Neuronal stem cell (in vitro differentiated cells): ENCODE measurements at regions not wholly inside any gene's neighbourhood (a gene's known extent, or its start where the extent isn't known, plus 50 kb on each side); places are given as distances from the start of the nearest gene placed in this dataset.

ENCODE experiments used
- DNase-seq: peaks from one replicate; pipeline ENCODE4 v3.0.0-alpha.2; 2013; ENCODE audit warnings: low spot score
- H2AFZ ChIP-seq: one replicate; pipeline ENCODE4 v1.6.1; 2013; ENCODE audit warnings: mild to moderate bottlenecking, low read length, inconsistent platforms
- H2AK5ac ChIP-seq: 2 replicates; pipeline ENCODE4 v1.6.1; 2013; ENCODE audit warnings: low read depth, mild to moderate bottlenecking, inconsistent platforms, low read length, moderate library complexity, mixed read lengths
- H2BK120ac ChIP-seq: 2 replicates; pipeline ENCODE4 v1.6.1; 2013; ENCODE audit warnings: low read depth, mild to moderate bottlenecking, inconsistent platforms, low read length, moderate library complexity, mixed read lengths
- H2BK12ac ChIP-seq: one replicate; pipeline ENCODE4 v1.6.1; 2013; ENCODE audit warnings: low read length, inconsistent platforms
- H2BK15ac ChIP-seq: 2 replicates; pipeline ENCODE4 v1.6.1; 2013; ENCODE audit warnings: mild to moderate bottlenecking, low read length, inconsistent platforms, mixed read lengths
- H2BK5ac ChIP-seq: one replicate; pipeline ENCODE4 v1.6.1; 2013; ENCODE audit warnings: inconsistent platforms, mild to moderate bottlenecking, low read length, moderate library complexity
- H3K14ac ChIP-seq: one replicate; pipeline ENCODE4 v1.6.1; 2013; ENCODE audit warnings: low read length, inconsistent platforms
- H3K18ac ChIP-seq: 2 replicates; pipeline ENCODE4 v1.6.1; 2013; ENCODE audit warnings: low read length, inconsistent platforms
- H3K23ac ChIP-seq: 2 replicates; pipeline ENCODE4 v1.6.1; 2013; ENCODE audit warnings: low read depth, mild to moderate bottlenecking, mixed read lengths, low read length, inconsistent platforms; ENCODE audit not compliant: poor library complexity
- H3K27ac ChIP-seq: replicated peaks from 3 replicates; pipeline ENCODE4 v1.5.1; 2013; ENCODE audit warnings: low read length, inconsistent platforms
- H3K27me3 ChIP-seq, 3 experiments: 2 replicates each; pipeline ENCODE4 v1.6.1; 2013; ENCODE audit warnings: low read length in 3 of 3, mild to moderate bottlenecking in 2 of 3, inconsistent platforms in 1 of 3, low read depth in 1 of 3, mixed read lengths in 1 of 3, moderate library complexity in 1 of 3; ENCODE audit not compliant: control insufficient read depth in 3 of 3, insufficient read depth in 3 of 3
- H3K36me3 ChIP-seq, 2 donors: replicated peaks in 1 of 2; 2 replicates each; pipeline ENCODE4 v1.6.1; 2013; ENCODE audit warnings: low read length in 2 of 2; ENCODE audit not compliant: control insufficient read depth in 2 of 2, insufficient read depth in 2 of 2
- H3K4ac ChIP-seq: 2 replicates; pipeline ENCODE4 v1.6.1; 2013; ENCODE audit warnings: inconsistent platforms, mild to moderate bottlenecking, low read length, moderate library complexity
- H3K4me1 ChIP-seq, 2 donors: 1 replicate in 1 of 2; 2 replicates in 1 of 2; pipeline ENCODE4 v1.6.1; 2013; ENCODE audit warnings: low read length in 2 of 2, low read depth in 1 of 2; ENCODE audit not compliant: control insufficient read depth in 2 of 2, insufficient read depth in 1 of 2
- H3K4me2 ChIP-seq: one replicate; pipeline ENCODE4 v1.6.1; 2013; ENCODE audit warnings: mild to moderate bottlenecking, low read length, inconsistent platforms; ENCODE audit not compliant: insufficient read depth, poor library complexity, severe bottlenecking
- H3K4me3 ChIP-seq, 2 donors: 2 replicates each; pipeline ENCODE4 v1.5.1; 2013; ENCODE audit warnings: low read length in 2 of 2, mild to moderate bottlenecking in 2 of 2, inconsistent platforms in 1 of 2, moderate library complexity in 1 of 2
- H3K79me1 ChIP-seq: one replicate; pipeline ENCODE4 v1.6.1; 2013; ENCODE audit warnings: low read depth, mild to moderate bottlenecking, inconsistent platforms, low read length, moderate library complexity
- H3K9ac ChIP-seq: one replicate; pipeline ENCODE4 v1.6.1; 2013; ENCODE audit warnings: mild to moderate bottlenecking, low read depth, low read length, inconsistent platforms; ENCODE audit not compliant: poor library complexity
- H3K9me3 ChIP-seq, 2 donors: replicated peaks in 1 of 2; 2 replicates each; pipeline versions ENCODE3 to v1.6.1; 2013; ENCODE audit warnings: low read length in 2 of 2, mild to moderate bottlenecking in 2 of 2, inconsistent platforms in 1 of 2, low read depth in 1 of 2, mixed read lengths in 1 of 2, moderate library complexity in 1 of 2; ENCODE audit not compliant: control insufficient read depth in 2 of 2, insufficient read depth in 1 of 2
- H4K8ac ChIP-seq: one replicate; pipeline ENCODE4 v1.6.1; 2013; ENCODE audit warnings: low read depth, mild to moderate bottlenecking, inconsistent platforms, low read length, moderate library complexity
- H4K91ac ChIP-seq: one replicate; pipeline ENCODE4 v1.6.1; 2013; ENCODE audit warnings: low read length, low read depth, mild to moderate bottlenecking, inconsistent platforms; ENCODE audit not compliant: poor library complexity
- WGBS, 2 donors: extraction: QIAGEN DNeasy Blood & Tissue Kit; methylation state at CpG; one replicate each; pipeline ENCODE4 v1.1.7; 2013; ENCODE audit warnings: missing lambda C conversion rate in 2 of 2, mixed read lengths in 1 of 2; ENCODE audit not compliant: insufficient read length in 2 of 2, insufficient replicate concordance in 1 of 2; ENCODE audit errors: extremely low coverage in 2 of 2; 5-methylcytosine and 5-hydroxymethylcytosine counted together

GRCh38 chr4:41458689-41459088 is 79.3 kb upstream of the LIMCH1 start:
- Histone ChIP-seq H2BK12ac (no peak overlapping the region), H2AK5ac (no peak overlapping the region), H3K36me3 (no peaks in the 10 kb centered on the region), H3K23ac (no peak overlapping the region), H3K9ac (no peak overlapping the region), H3K4me2 (no peak overlapping the region), H3K79me1 (no peaks in the 10 kb centered on the region), H3K4ac (no peak overlapping the region), H2BK5ac (no peak overlapping the region), H2BK120ac (no peak overlapping the region), H4K91ac (no peak overlapping the region), H3K27me3 (no peaks in the 10 kb centered on the region), H2BK15ac (no peak overlapping the region), H3K18ac (no peak overlapping the region), H3K4me1 (peaks cover 15 to 25% of the 10 kb centered on the region in 2 donors), H3K14ac (no peak overlapping the region), H3K4me3 (no peak overlapping the region), H3K9me3 (no peaks in the 10 kb centered on the region), H3K27ac (no peak overlapping the region), H4K8ac (no peak overlapping the region), H2AFZ (no peak overlapping the region)
- WGBS, 2 donors = no CpG with 5 or more reads among the region's 2 CpGs
- no peak for DNase-seq

GRCh38 chr4:41460641-41461040 is 77.3 kb upstream of the LIMCH1 start:
- no peak overlapping the region for H2BK5ac ChIP-seq
- no peak overlapping the region for H4K8ac ChIP-seq
- H3K79me1 ChIP-seq = no peaks in the 10 kb centered on the region
- H3K27ac ChIP-seq = no peak overlapping the region
- no peaks in the 10 kb centered on the region for H3K27me3 ChIP-seq
- no peaks in the 10 kb centered on the region for H3K36me3 ChIP-seq
- H3K4me3 ChIP-seq = no peak overlapping the region
- no CpG with 5 or more reads among the region's 5 CpGs for WGBS, 2 donors
- no peak overlapping the region for H3K4ac ChIP-seq
- H3K4me1 ChIP-seq = peaks cover 6 to 9% of the 10 kb centered on the region in 2 donors
- H2AFZ ChIP-seq = no peak overlapping the region
- H3K9ac ChIP-seq = no peak overlapping the region
- no peaks in the 10 kb centered on the region for H3K9me3 ChIP-seq
- no peak overlapping the region for H2BK15ac ChIP-seq
- H4K91ac ChIP-seq = no peak overlapping the region
- no peak overlapping the region for H3K4me2 ChIP-seq
- H3K23ac ChIP-seq = no peak overlapping the region
- DNase-seq = no peak
- H3K18ac ChIP-seq = no peak overlapping the region
- H2AK5ac ChIP-seq = no peak overlapping the region
- no peak overlapping the region for H3K14ac ChIP-seq
- H2BK120ac ChIP-seq = no peak overlapping the region
- H2BK12ac ChIP-seq = no peak overlapping the region

- no peak overlapping the region for H4K8ac ChIP-seq
- no peaks in the 10 kb centered on the region for H3K9me3 ChIP-seq
- no peak overlapping the region for H2BK15ac ChIP-seq
- H2AFZ ChIP-seq = no peak overlapping the region
- WGBS, 2 donors = no CpG with 5 or more reads among the region's 3 CpGs
- DNase-seq = no peak
- no peak overlapping the region for H3K18ac ChIP-seq
- H3K14ac ChIP-seq = no peak overlapping the region
- no peaks in the 10 kb centered on the region for H3K27me3 ChIP-seq
- no peaks in the 10 kb centered on the region for H3K79me1 ChIP-seq
- no peak overlapping the region for H2BK12ac ChIP-seq
- no peaks in the 10 kb centered on the region for H3K4me1 ChIP-seq
- no peak overlapping the region for H2AK5ac ChIP-seq
- no peak overlapping the region for H3K4me3 ChIP-seq
- H2BK120ac ChIP-seq = no peak overlapping the region
- H3K9ac ChIP-seq = no peak overlapping the region
- no peak overlapping the region for H4K91ac ChIP-seq
- H3K4ac ChIP-seq = no peak overlapping the region
- no peak overlapping the region for H3K27ac ChIP-seq
- no peak overlapping the region for H3K4me2 ChIP-seq
- H2BK5ac ChIP-seq = no peak overlapping the region
- no peak overlapping the region for H3K23ac ChIP-seq
- no peaks in the 10 kb centered on the region for H3K36me3 ChIP-seq
These were observed 76.1 kb upstream of the LIMCH1 start for GRCh38 chr4:41461780-41462307.

- Histone ChIP-seq H3K23ac (no peak overlapping the region), H4K8ac (no peak overlapping the region), H3K14ac (no peak overlapping the region), H3K4me3 (no peak overlapping the region), H2BK12ac (no peak overlapping the region), H3K9ac (no peak overlapping the region), H2AK5ac (no peak overlapping the region), H3K79me1 (no peaks in the 10 kb centered on the region), H4K91ac (no peak overlapping the region), H2BK5ac (no peak overlapping the region), H2BK120ac (no peak overlapping the region), H3K18ac (no peak overlapping the region), H3K4me1 (peaks cover 3 to 7% of the 10 kb centered on the region in 2 donors), H3K4ac (no peak overlapping the region), H3K4me2 (no peak overlapping the region), H3K9me3 (no peaks in the 10 kb centered on the region), H2BK15ac (no peak overlapping the region), H3K36me3 (no peaks in the 10 kb centered on the region), H3K27ac (no peak overlapping the region), H2AFZ (no peak overlapping the region), H3K27me3 (no peaks in the 10 kb centered on the region)
- DNase-seq = no peak
- no CpG with 5 or more reads among the region's 5 CpGs for WGBS, 2 donors
These were observed 72.7 kb upstream of the LIMCH1 start for GRCh38 chr4:41465146-41465761.
